PC-3 (cell line): ENCODE measurements at regions not wholly inside any gene's neighbourhood (a gene's known extent, or its start where the extent isn't known, plus 50 kb on each side); places are given as distances from the start of the nearest gene placed in this dataset.

ENCODE experiments used
- ATAC-seq: fragments of 200-7000 bp; cut with Tn5 transposase; 2 replicates; pipeline ENCODE4 v1.9.1; 2020; ENCODE audit warnings: mild to moderate bottlenecking, moderate library complexity
- BruUV-seq: library from RNA; stranded (reverse); fragments of 400-500 nt; replicated peaks from 2 replicates; lab custom pipeline; 2021; lab: Mats Ljungman, UMichigan
- CTCF ChIA-PET: fragments of 300-600 bp; sonication (Branson Sonifier 250); formaldehyde crosslinking; loops from one replicate; lab custom pipeline; 2022; ENCODE audit warnings: antibody characterized with exemption; lab: Charles Lee
- POLR2A ChIA-PET: fragments of 300-600 bp; sonication (Branson Sonifier 250); formaldehyde crosslinking; loops from one replicate; lab custom pipeline; 2022; ENCODE audit warnings: antibody characterized with exemption; ENCODE audit not compliant: unreplicated experiment; lab: Charles Lee
- DNase-seq: peaks from one replicate; pipeline ENCODE4 v3.0.0-alpha.2; 2015
- H2AFZ ChIP-seq: fragments of 300-600 bp; sonication (generic); 2 replicates; pipeline ENCODE4 v1.6.0; 2016; ENCODE audit warnings: antibody characterized with exemption, low read length
- H3F3A ChIP-seq: fragments of 300-600 bp; sonication (generic); one replicate; pipeline ENCODE4 v1.6.0; 2017; ENCODE audit warnings: antibody characterized with exemption, low read length, control low read depth, mild to moderate bottlenecking; ENCODE audit not compliant: unreplicated experiment
- H3K27ac ChIP-seq: fragments of 300-600 bp; sonication (generic); 2 replicates; pipeline ENCODE4 v1.5.1; 2016; ENCODE audit warnings: mild to moderate bottlenecking, low read length
- H3K27me3 ChIP-seq: fragments of 300-600 bp; sonication (generic); 2 replicates; pipeline ENCODE4 v1.6.1; 2016; ENCODE audit warnings: low read length, mixed read lengths
- H3K36me3 ChIP-seq: fragments of 300-600 bp; sonication (generic); 2 replicates; pipeline ENCODE4 v1.6.1; 2016; ENCODE audit warnings: low read depth, mixed run types, low read length, mixed read lengths
- H3K4me1 ChIP-seq: fragments of 300-600 bp; sonication (generic); 2 replicates; pipeline ENCODE4 v1.5.1; 2016; ENCODE audit warnings: low read length; ENCODE audit not compliant: insufficient read depth
- H3K4me2 ChIP-seq: fragments of 300-600 bp; sonication (generic); 2 replicates; pipeline ENCODE4 v1.6.0; 2016; ENCODE audit warnings: low read length
- H3K4me3 ChIP-seq: fragments of 300-600 bp; sonication (generic); 2 replicates; pipeline ENCODE4 v1.5.1; 2016; ENCODE audit warnings: mild to moderate bottlenecking, low read length, mixed read lengths
- H3K79me2 ChIP-seq: fragments of 300-600 bp; sonication (generic); 2 replicates; pipeline ENCODE4 v1.6.1; 2017; ENCODE audit warnings: low read length, mixed read lengths
- H3K9ac ChIP-seq: fragments of 300-600 bp; sonication (generic); 2 replicates; pipeline ENCODE4 v1.6.0; 2016; ENCODE audit warnings: mild to moderate bottlenecking, low read length
- H3K9me2 ChIP-seq: fragments of 300-600 bp; sonication (generic); replicated peaks from 2 replicates; pipeline ENCODE4 v1.6.1; 2016; ENCODE audit warnings: mixed run types, low read length, mixed read lengths
- H3K9me3 ChIP-seq: fragments of 300-600 bp; sonication (generic); 2 replicates; pipeline ENCODE4 v1.6.1; 2016; ENCODE audit warnings: low read length, mixed read lengths
- H4K20me1 ChIP-seq: fragments of 300-600 bp; sonication (generic); 2 replicates; pipeline ENCODE4 v1.6.1; 2016; ENCODE audit warnings: low read length, mixed read lengths
- CTCF ChIP-seq: fragments of 300-600 bp; sonication (generic); conservative IDR thresholded peaks from 2 replicates; pipeline ENCODE4 v1.5.1; 2017; ENCODE audit warnings: antibody characterized with exemption, low read depth, mild to moderate bottlenecking, low read length
- EZH2 ChIP-seq: fragments of 300-600 bp; sonication (generic); IDR thresholded peaks from one replicate; pipeline ENCODE4 v1.6.1; 2017; ENCODE audit warnings: antibody characterized with exemption, mild to moderate bottlenecking, low read length; ENCODE audit not compliant: unreplicated experiment
- EZH2phosphoT487 ChIP-seq: fragments of 300-600 bp; sonication (generic); IDR thresholded peaks from 2 replicates; pipeline ENCODE4 v1.6.1; 2018; ENCODE audit warnings: mild to moderate bottlenecking, antibody characterized with exemption, low read length, borderline replicate concordance
- intact Hi-C: fragments of 100-400 bp; cut with micrococcal nuclease; formaldehyde crosslinking; loops from 2 replicates; pipeline ENCODE4 v1.9.0; 2023

- DNase-seq (no peak), ATAC-seq (peak; percentile 6; the same call in 1 of the 2 replicates)
- H3F3A ChIP-seq = no peaks in the 10 kb centered on the region
- no peak overlapping the region for H3K27ac ChIP-seq
- intact Hi-C loops = no loop called here
- no peaks in the 10 kb centered on the region for H3K9me3 ChIP-seq
- no peaks in the 10 kb centered on the region for H4K20me1 ChIP-seq
- ChIA-PET POLR2A (interaction anchor here (0.7 kb wide), 1 partner anchor 134 kb away, joined by 3 read pairs; no protein-coding TSS in a partner anchor), CTCF (no interaction called here)
- BruUV-seq = no TSS peak
- H3K4me3 ChIP-seq = no peak overlapping the region
- H3K9ac ChIP-seq = no peak overlapping the region
- no peaks in the 10 kb centered on the region for H3K9me2 ChIP-seq
- TF ChIP-seq EZH2 (no peak), EZH2phosphoT487 (no peak), CTCF (no peak)
- no peaks in the 10 kb centered on the region for H3K36me3 ChIP-seq
- peaks cover 20% of the 10 kb centered on the region; the same call in 1 of the 2 replicates for H3K4me1 ChIP-seq
- H3K27me3 ChIP-seq = no peaks in the 10 kb centered on the region
- H3K79me2 ChIP-seq = no peaks in the 10 kb centered on the region
- no peak overlapping the region for H3K4me2 ChIP-seq
- H2AFZ ChIP-seq = no peak overlapping the region
Measured at GRCh38 chr1:115409094-115410015, 71.3 kb upstream of the NGF start.

GRCh38 chr1:115408533-115408932 lies 70.5 kb upstream of the NGF start:
- H3K27ac ChIP-seq = no peak overlapping the region
- no peaks in the 10 kb centered on the region for H3K9me3 ChIP-seq
- no peaks in the 10 kb centered on the region for H3K36me3 ChIP-seq
- H2AFZ ChIP-seq = no peak overlapping the region
- H3K9ac ChIP-seq = no peak overlapping the region
- no peak overlapping the region for H3K4me3 ChIP-seq
- no peaks in the 10 kb centered on the region for H3K27me3 ChIP-seq
- intact Hi-C loops = no loop called here
- ChIA-PET POLR2A (no interaction called here), CTCF (interaction anchor here (0.6 kb wide), 1 partner anchor 172 kb away, joined by 3 read pairs; no protein-coding TSS in a partner anchor)
- peaks cover 19% of the 10 kb centered on the region; the same call in 1 of the 2 replicates for H3K4me1 ChIP-seq
- H3F3A ChIP-seq = no peaks in the 10 kb centered on the region
- ATAC-seq (no peak), DNase-seq (no peak)
- no peak for TF ChIP-seq CTCF
- no peak for TF ChIP-seq EZH2phosphoT487
- TF ChIP-seq EZH2 = no peak
- no TSS peak for BruUV-seq
- no peaks in the 10 kb centered on the region for H4K20me1 ChIP-seq
- no peak overlapping the region for H3K4me2 ChIP-seq
- no peaks in the 10 kb centered on the region for H3K9me2 ChIP-seq
- no peaks in the 10 kb centered on the region for H3K79me2 ChIP-seq

GRCh38 chr1:115404911-115405310 lies 66.9 kb upstream of the NGF start:
- Histone ChIP-seq H3K79me2 (no peaks in the 10 kb centered on the region), H3K9me3 (no peaks in the 10 kb centered on the region), H4K20me1 (no peaks in the 10 kb centered on the region), H3K9me2 (peaks cover 2% of the 10 kb centered on the region; the same call in 1 of the 2 replicates), H3K36me3 (no peaks in the 10 kb centered on the region), H3K4me1 (no peaks in the 10 kb centered on the region), H3K27ac (no peak overlapping the region), H3F3A (no peaks in the 10 kb centered on the region), H2AFZ (no peak overlapping the region), H3K9ac (no peak overlapping the region), H3K27me3 (no peaks in the 10 kb centered on the region), H3K4me2 (no peak overlapping the region), H3K4me3 (no peak overlapping the region)
- ATAC-seq = no peak
- TF ChIP-seq EZH2 (no peak), EZH2phosphoT487 (no peak), CTCF (no peak)
- POLR2A ChIA-PET = no interaction called here
- no TSS peak for BruUV-seq
- no peak for DNase-seq
- intact Hi-C loops = no loop called here
- CTCF ChIA-PET = no interaction called here
